ENCODE measurements at regions not wholly inside any gene's neighbourhood (a gene's known extent, or its start where the extent isn't known, plus 50 kb on each side); places are given as distances from the start of the nearest gene placed in this dataset.

- peaks cover 14 to 26% of the 10 kb centered on the region in 2 donors for H3K9me3 Mint-ChIP-seq
- peaks cover 4% of the 10 kb centered on the region for H3K9me3 ChIP-seq (ENCODE audit: control insufficient read depth, insufficient read depth, low read length)
These were observed 1192.0 kb downstream of the CDH12 start for GRCh38 chr5:21661184-21661583.

GRCh38 chr5:21654556-21654955, 1198.6 kb downstream of the CDH12 start:
- H3K4me1 Mint-ChIP-seq, result no peaks in the 10 kb centered on the region
- H3K9me3 Mint-ChIP-seq, result peaks cover 9 to 10% of the 10 kb centered on the region in 2 donors
- no peak for ATAC-seq
- no peak for DNase-seq
- H3K27ac Mint-ChIP-seq, result no peak overlapping the region
- intact Hi-C loops (cut with micrococcal nuclease), result no loop called here
- no peak overlapping the region for H3K27ac ChIP-seq (ENCODE audit: low read length)
- H3K36me3 ChIP-seq (ENCODE audit: control insufficient read depth, insufficient read depth, low read length), result no peaks in the 10 kb centered on the region
- H3K4me1 ChIP-seq (ENCODE audit: control insufficient read depth, insufficient read depth, low read length), result no peaks in the 10 kb centered on the region
- peaks cover 4% of the 10 kb centered on the region for H3K9me3 ChIP-seq (ENCODE audit: control insufficient read depth, insufficient read depth, low read length)
- no peak for TF ChIP-seq CTCF (IDR thresholded peaks at IDR 0.05)
- no peaks in the 10 kb centered on the region for H3K27me3 ChIP-seq (ENCODE audit: control insufficient read depth, insufficient read depth, low read length)
- no peaks in the 10 kb centered on the region for H3K27me3 Mint-ChIP-seq (ENCODE audit: low read depth in 2 of 2)
- WGBS (ENCODE audit: insufficient coverage), result 68% methylated on average over 2 of the region's 2 CpGs
- no peak overlapping the region for H3K4me3 ChIP-seq (ENCODE audit: low read length)
- no peaks in the 10 kb centered on the region for H3K36me3 Mint-ChIP-seq
- no peak overlapping the region for H3K4me3 Mint-ChIP-seq

More at GRCh38 chr5:21661184-21661583, 1192.0 kb downstream of the CDH12 start:
- DNase-seq (no peak), ATAC-seq (no peak)
- Histone ChIP-seq H3K4me1 (ENCODE audit: control insufficient read depth, insufficient read depth, low read length) (no peaks in the 10 kb centered on the region), H3K27me3 (ENCODE audit: control insufficient read depth, insufficient read depth, low read length) (no peaks in the 10 kb centered on the region), H3K36me3 (ENCODE audit: control insufficient read depth, insufficient read depth, low read length) (no peaks in the 10 kb centered on the region), H3K27ac (ENCODE audit: low read length) (no peak overlapping the region), H3K4me3 (ENCODE audit: low read length) (no peak overlapping the region)
- H3K4me3 Mint-ChIP-seq, result no peak overlapping the region
- intact Hi-C loops (cut with micrococcal nuclease), result no loop called here
- no peak overlapping the region for H3K27ac Mint-ChIP-seq
- TF ChIP-seq CTCF (IDR thresholded peaks at IDR 0.05), result no peak
- 100% methylated on average over 1 of the region's 2 CpGs for WGBS (ENCODE audit: insufficient coverage)
- H3K36me3 Mint-ChIP-seq, result peaks cover 7% of the 10 kb centered on the region
- no peaks in the 10 kb centered on the region for H3K4me1 Mint-ChIP-seq
- H3K27me3 Mint-ChIP-seq (ENCODE audit: low read depth in 2 of 2), result no peaks in the 10 kb centered on the region

- no peak for TF ChIP-seq CTCF (IDR thresholded peaks at IDR 0.05)
- Mint-ChIP-seq H3K4me3 (no peak overlapping the region), H3K4me1 (no peaks in the 10 kb centered on the region), H3K9me3 (peaks cover 12 to 18% of the 10 kb centered on the region in 2 donors), H3K27ac (no peak overlapping the region), H3K36me3 (no peaks in the 10 kb centered on the region), H3K27me3 (ENCODE audit: low read depth in 2 of 2) (no peaks in the 10 kb centered on the region)
- no peak for ATAC-seq
- Histone ChIP-seq H3K27ac (ENCODE audit: low read length) (no peak overlapping the region), H3K9me3 (ENCODE audit: control insufficient read depth, insufficient read depth, low read length) (no peaks in the 10 kb centered on the region), H3K4me1 (ENCODE audit: control insufficient read depth, insufficient read depth, low read length) (no peaks in the 10 kb centered on the region), H3K4me3 (ENCODE audit: low read length) (no peak overlapping the region), H3K36me3 (ENCODE audit: control insufficient read depth, insufficient read depth, low read length) (no peaks in the 10 kb centered on the region), H3K27me3 (ENCODE audit: control insufficient read depth, insufficient read depth, low read length) (no peaks in the 10 kb centered on the region)
- DNase-seq, result no peak
- intact Hi-C loops (cut with micrococcal nuclease), result no loop called here
- 76% methylated on average over 3 of the region's 3 CpGs for WGBS (ENCODE audit: insufficient coverage)
These were observed 1203.2 kb downstream of the CDH12 start for GRCh38 chr5:21649969-21650368.

GRCh38 chr5:21646469-21646868, 1206.7 kb downstream of the CDH12 start:
- Histone ChIP-seq H3K36me3 (ENCODE audit: control insufficient read depth, insufficient read depth, low read length) (no peaks in the 10 kb centered on the region), H3K4me3 (ENCODE audit: low read length) (no peak overlapping the region), H3K4me1 (ENCODE audit: control insufficient read depth, insufficient read depth, low read length) (no peaks in the 10 kb centered on the region), H3K27ac (ENCODE audit: low read length) (no peak overlapping the region), H3K9me3 (ENCODE audit: control insufficient read depth, insufficient read depth, low read length) (no peaks in the 10 kb centered on the region), H3K27me3 (ENCODE audit: control insufficient read depth, insufficient read depth, low read length) (no peaks in the 10 kb centered on the region)
- Mint-ChIP-seq H3K9me3 (peaks cover 8 to 25% of the 10 kb centered on the region in 2 donors), H3K27ac (no peak overlapping the region), H3K36me3 (no peaks in the 10 kb centered on the region), H3K4me1 (no peaks in the 10 kb centered on the region), H3K27me3 (ENCODE audit: low read depth in 2 of 2) (no peaks in the 10 kb centered on the region), H3K4me3 (no peak overlapping the region)
- TF ChIP-seq CTCF (IDR thresholded peaks at IDR 0.05), result no peak
- DNase-seq (no peak), ATAC-seq (no peak)
- intact Hi-C loops (cut with micrococcal nuclease), result no loop called here
- no CpG with 5 or more reads among the region's 2 CpGs for WGBS (ENCODE audit: insufficient coverage)

All from natural killer cell (primary cell).